OCI-LY1 (cell line): ENCODE measurements at regions not wholly inside any gene's neighbourhood (a gene's known extent, or its start where the extent isn't known, plus 50 kb on each side); places are given as distances from the start of the nearest gene placed in this dataset.
A peak's percentile ranks its signal among the peaks of the same experiment; 100 is the strongest.

Source experiments
- H2AFZ ChIP-seq: fragments of 200-600 bp; sonication (generic), shearing (Covaris generic); 2 replicates; pipeline ENCODE4 v1.6.0; 2014; ENCODE audit warnings: antibody characterized with exemption, mild to moderate bottlenecking, low read length
- H3F3A ChIP-seq: fragments of 200-600 bp; sonication (generic), shearing (Covaris generic); 2 replicates; pipeline ENCODE4 v1.6.0; 2014; ENCODE audit warnings: mild to moderate bottlenecking, antibody characterized with exemption, low read length, moderate library complexity; ENCODE audit not compliant: insufficient read depth
- H3K27ac ChIP-seq: fragments of 200-600 bp; sonication (generic); 2 replicates; pipeline ENCODE4 v1.5.1; 2014; ENCODE audit warnings: low read length, mixed run types, mild to moderate bottlenecking, low read depth; ENCODE audit not compliant: poor library complexity, severe bottlenecking
- H3K27me3 ChIP-seq: fragments of 200-600 bp; sonication (generic); 2 replicates; pipeline ENCODE4 v1.6.0; 2014; ENCODE audit warnings: antibody characterized with exemption, mild to moderate bottlenecking, low read length, moderate library complexity; ENCODE audit not compliant: insufficient read depth
- H3K36me3 ChIP-seq: fragments of 200-600 bp; sonication (generic); 2 replicates; pipeline ENCODE4 v1.6.1; 2014; ENCODE audit warnings: mild to moderate bottlenecking, antibody characterized with exemption, low read length, moderate library complexity, mixed read lengths; ENCODE audit not compliant: insufficient read depth
- H3K4me1 ChIP-seq: fragments of 200-600 bp; sonication (generic); 2 replicates; pipeline ENCODE4 v1.5.1; 2014; ENCODE audit warnings: mild to moderate bottlenecking, low read length, moderate library complexity; ENCODE audit not compliant: insufficient read depth, severe bottlenecking
- H3K4me2 ChIP-seq: fragments of 200-600 bp; sonication (generic), shearing (Covaris generic); 2 replicates; pipeline ENCODE4 v1.6.1; 2014; ENCODE audit warnings: low read length
- H3K4me3 ChIP-seq: fragments of 200-600 bp; sonication (generic); 2 replicates; pipeline ENCODE4 v1.5.1; 2014; ENCODE audit warnings: low read length, low read depth, mild to moderate bottlenecking, mixed read lengths; ENCODE audit not compliant: poor library complexity, severe bottlenecking
- H3K79me2 ChIP-seq: fragments of 200-600 bp; shearing (Covaris generic); 2 replicates; pipeline ENCODE4 v1.6.1; 2016; ENCODE audit warnings: mixed run types, low read length, mixed read lengths; ENCODE audit not compliant: insufficient read depth
- H3K9ac ChIP-seq: fragments of 200-600 bp; sonication (generic), shearing (Covaris generic); 2 replicates; pipeline ENCODE4 v1.6.1; 2014; ENCODE audit warnings: mild to moderate bottlenecking, low read length, mixed read lengths
- H3K9me2 ChIP-seq: fragments of 200-600 bp; sonication (generic), shearing (Covaris generic); 2 replicates; pipeline ENCODE4 v1.6.1; 2014; ENCODE audit warnings: low read depth, mild to moderate bottlenecking, low read length, mixed read lengths
- H3K9me3 ChIP-seq: fragments of 200-600 bp; shearing (Covaris generic); 2 replicates; pipeline ENCODE4 v1.6.1; 2014; ENCODE audit warnings: low read length, mixed read lengths
- H4K20me1 ChIP-seq: fragments of 200-600 bp; sonication (generic), shearing (Covaris generic); 2 replicates; pipeline ENCODE4 v1.6.0; 2016; ENCODE audit warnings: mild to moderate bottlenecking, low read length; ENCODE audit not compliant: insufficient read depth
- EZH2 ChIP-seq: fragments of 200-600 bp; sonication (generic), shearing (Covaris generic); IDR thresholded peaks from 2 replicates; pipeline ENCODE4 v1.8.0; 2017; ENCODE audit warnings: borderline replicate concordance, mixed run types, mild to moderate bottlenecking, antibody characterized with exemption, low read length, moderate library complexity, mixed read lengths
- TF ChIP-seq, protein P1 (sequence below): fragments of 200-600 bp; sonication (generic), shearing (Covaris generic); IDR thresholded peaks from 2 replicates; pipeline ENCODE4 v1.5.1; 2017; ENCODE audit warnings: mild to moderate bottlenecking, antibody characterized with exemption, low read length, moderate library complexity, mixed read lengths

- Histone ChIP-seq H3K27me3 (0 out of 2 replicates have a peak, but pooled peaks cover 8% of the 10 kb centered on the region), H3K9ac (no peak overlapping the region), H3K4me3 (no peak overlapping the region), H3K4me2 (peak overlapping the region; percentile 13; the same call in 1 of the 2 replicates), H2AFZ (no peak overlapping the region), H4K20me1 (no peaks in the 10 kb centered on the region), H3K9me3 (no peaks in the 10 kb centered on the region), H3K79me2 (no peaks in the 10 kb centered on the region), H3K27ac (no peak overlapping the region), H3K36me3 (no peaks in the 10 kb centered on the region), H3K4me1 (peaks cover 23% of the 10 kb centered on the region), H3K9me2 (no peaks in the 10 kb centered on the region), H3F3A (no peaks in the 10 kb centered on the region)
- no peak for TF ChIP-seq EZH2
- TF ChIP-seq, protein P1, sequence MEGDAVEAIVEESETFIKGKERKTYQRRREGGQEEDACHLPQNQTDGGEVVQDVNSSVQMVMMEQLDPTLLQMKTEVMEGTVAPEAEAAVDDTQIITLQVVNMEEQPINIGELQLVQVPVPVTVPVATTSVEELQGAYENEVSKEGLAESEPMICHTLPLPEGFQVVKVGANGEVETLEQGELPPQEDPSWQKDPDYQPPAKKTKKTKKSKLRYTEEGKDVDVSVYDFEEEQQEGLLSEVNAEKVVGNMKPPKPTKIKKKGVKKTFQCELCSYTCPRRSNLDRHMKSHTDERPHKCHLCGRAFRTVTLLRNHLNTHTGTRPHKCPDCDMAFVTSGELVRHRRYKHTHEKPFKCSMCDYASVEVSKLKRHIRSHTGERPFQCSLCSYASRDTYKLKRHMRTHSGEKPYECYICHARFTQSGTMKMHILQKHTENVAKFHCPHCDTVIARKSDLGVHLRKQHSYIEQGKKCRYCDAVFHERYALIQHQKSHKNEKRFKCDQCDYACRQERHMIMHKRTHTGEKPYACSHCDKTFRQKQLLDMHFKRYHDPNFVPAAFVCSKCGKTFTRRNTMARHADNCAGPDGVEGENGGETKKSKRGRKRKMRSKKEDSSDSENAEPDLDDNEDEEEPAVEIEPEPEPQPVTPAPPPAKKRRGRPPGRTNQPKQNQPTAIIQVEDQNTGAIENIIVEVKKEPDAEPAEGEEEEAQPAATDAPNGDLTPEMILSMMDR: no peak
These were observed 65.2 kb upstream of the CHST15 start for GRCh38 chr10:124158592-124158991.

DNA sequence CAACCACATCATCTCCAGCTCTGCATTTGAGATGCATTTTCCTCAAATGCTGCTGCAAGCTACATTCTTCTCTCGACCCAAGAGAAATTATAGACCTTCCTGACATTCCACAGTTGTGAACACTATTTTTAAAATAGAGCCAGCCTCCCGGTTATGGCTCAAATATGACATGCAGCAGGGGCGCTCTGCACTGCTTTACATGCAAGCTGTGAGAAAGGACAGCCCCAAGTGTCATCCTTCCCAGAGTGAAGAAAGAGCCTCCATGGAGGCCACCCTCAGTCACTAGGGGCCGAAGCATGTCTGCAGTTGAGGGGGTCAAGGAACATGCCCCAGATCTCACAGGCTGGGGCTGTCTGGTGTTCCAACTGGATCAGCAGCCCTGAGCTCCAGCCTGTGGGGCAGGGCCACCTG lies 63.9 kb upstream of the CHST15 start:
- Histone ChIP-seq H3K9me3 (no peaks in the 10 kb centered on the region), H3K27ac (no peak overlapping the region), H3K9ac (no peak overlapping the region), H2AFZ (no peak overlapping the region), H3F3A (no peaks in the 10 kb centered on the region), H3K36me3 (no peaks in the 10 kb centered on the region), H3K4me3 (no peak overlapping the region), H3K27me3 (0 out of 2 replicates have a peak, but pooled peaks cover 8% of the 10 kb centered on the region), H4K20me1 (no peaks in the 10 kb centered on the region), H3K4me1 (peaks cover 36% of the 10 kb centered on the region), H3K79me2 (no peaks in the 10 kb centered on the region), H3K4me2 (no peak overlapping the region), H3K9me2 (no peaks in the 10 kb centered on the region)
- TF ChIP-seq, protein P1: no peak
- no peak for TF ChIP-seq EZH2

DNA sequence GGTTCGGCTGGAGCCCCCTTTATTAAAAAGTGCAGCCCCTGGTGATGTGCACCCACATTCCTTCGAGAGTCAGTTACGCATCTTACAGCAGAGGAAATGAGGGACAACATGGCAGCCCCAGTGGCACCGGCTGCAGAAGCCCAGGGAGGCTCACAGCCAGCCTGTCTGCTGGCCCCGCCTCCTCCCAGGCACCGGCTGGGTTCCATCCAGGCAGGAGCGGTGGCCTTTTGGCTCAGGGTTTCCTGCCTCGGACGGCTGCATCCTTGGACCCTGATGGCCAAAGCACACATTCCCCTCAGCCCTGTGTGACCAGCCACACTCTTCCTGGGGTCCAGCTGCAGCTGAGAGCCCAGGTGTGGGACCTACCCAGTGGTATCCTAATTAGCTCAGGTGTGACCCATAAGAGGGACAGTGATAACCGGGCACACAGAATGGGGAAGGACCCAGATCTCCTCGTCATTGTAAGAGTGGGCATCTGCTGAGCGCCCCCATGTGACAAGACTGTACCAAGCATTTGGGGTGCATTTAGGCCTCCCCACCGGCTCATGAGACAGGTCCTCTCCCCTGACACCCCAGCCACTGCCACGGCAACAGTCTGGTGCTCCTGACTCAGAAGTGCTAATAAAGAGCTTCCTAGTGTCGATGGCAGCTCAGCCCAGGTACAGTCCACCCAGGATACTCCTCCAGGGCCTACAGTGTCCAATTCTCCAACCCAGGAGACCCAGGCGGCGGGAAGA lies 63.3 kb upstream of the CHST15 start:
- H3F3A ChIP-seq: no peaks in the 10 kb centered on the region
- H3K27me3 ChIP-seq: 0 out of 2 replicates have a peak, but pooled peaks cover 7% of the 10 kb centered on the region
- H3K4me3 ChIP-seq: no peak overlapping the region
- no peak overlapping the region for H3K4me2 ChIP-seq
- no peaks in the 10 kb centered on the region for H3K9me3 ChIP-seq
- H4K20me1 ChIP-seq: no peaks in the 10 kb centered on the region
- peaks cover 42% of the 10 kb centered on the region for H3K4me1 ChIP-seq
- no peak overlapping the region for H2AFZ ChIP-seq
- H3K27ac ChIP-seq: no peak overlapping the region
- no peak for TF ChIP-seq EZH2
- TF ChIP-seq, protein P1: peak; percentile 51
- no peaks in the 10 kb centered on the region for H3K36me3 ChIP-seq
- H3K9me2 ChIP-seq: no peaks in the 10 kb centered on the region
- H3K9ac ChIP-seq: no peak overlapping the region
- no peaks in the 10 kb centered on the region for H3K79me2 ChIP-seq
